PC-9 (cell line): ENCODE measurements at regions not wholly inside any gene's neighbourhood (a gene's known extent, or its start where the extent isn't known, plus 50 kb on each side); places are given as distances from the start of the nearest gene placed in this dataset.

Experiments
- BruUV-seq: library from RNA; stranded (reverse); fragments of 400-500 nt; replicated peaks from 2 replicates; lab custom pipeline; 2021; lab: Mats Ljungman, UMichigan
- CTCF ChIA-PET: fragments of 300-600 bp; sonication (Branson Sonifier 250); formaldehyde crosslinking; loops from one replicate; lab custom pipeline; 2022; ENCODE audit warnings: antibody characterized with exemption; lab: Charles Lee
- POLR2A ChIA-PET: fragments of 300-600 bp; sonication (Branson Sonifier 250); formaldehyde crosslinking; loops from one replicate; lab custom pipeline; 2022; ENCODE audit warnings: antibody characterized with exemption; ENCODE audit not compliant: unreplicated experiment; lab: Charles Lee
- DNase-seq, 2 experiments: peaks; one replicate each; pipeline versions ENCODE4 v3.0.0 to v3.0.0-alpha.2; 2015 to 2022; ENCODE audit warnings: mixed read lengths in 1 of 2
- H2AFZ ChIP-seq: fragments of 200-600 bp; sonication (generic); 2 replicates; pipeline ENCODE4 v1.8.1; 2017; ENCODE audit warnings: antibody characterized with exemption
- H3F3A ChIP-seq: fragments of 200-600 bp; sonication (generic); 2 replicates; pipeline ENCODE4 v1.8.1; 2017; ENCODE audit warnings: antibody characterized with exemption, mild to moderate bottlenecking, low read depth; ENCODE audit not compliant: insufficient read depth
- H3K27ac ChIP-seq: fragments of 200-600 bp; sonication (generic); 2 replicates; pipeline ENCODE4 v1.6.1; 2016; ENCODE audit warnings: mixed run types
- H3K27me3 ChIP-seq: fragments of 200-600 bp; sonication (generic); 2 replicates; pipeline ENCODE4 v1.6.1; 2016; ENCODE audit warnings: low read depth, mixed run types; ENCODE audit not compliant: insufficient read depth
- H3K36me3 ChIP-seq: fragments of 200-600 bp; sonication (generic); 2 replicates; pipeline ENCODE4 v1.6.1; 2016; ENCODE audit warnings: low read depth, mixed run types
- H3K4me1 ChIP-seq: fragments of 200-600 bp; sonication (generic); replicated peaks from 2 replicates; pipeline ENCODE4 v1.6.1; 2016; ENCODE audit warnings: mixed run types; ENCODE audit not compliant: insufficient read depth
- H3K4me2 ChIP-seq: fragments of 200-600 bp; sonication (generic); 2 replicates; pipeline ENCODE4 v1.6.1; 2017; ENCODE audit warnings: mixed run types
- H3K4me3 ChIP-seq: fragments of 200-600 bp; sonication (generic); 2 replicates; pipeline ENCODE4 v1.6.1; 2016; ENCODE audit warnings: mixed run types
- H3K79me2 ChIP-seq: fragments of 200-600 bp; sonication (generic); 2 replicates; pipeline ENCODE4 v1.6.1; 2017; ENCODE audit warnings: low read depth, mixed run types
- H3K9me2 ChIP-seq: fragments of 200-600 bp; sonication (generic); 2 replicates; pipeline ENCODE4 v1.8.1; 2017; ENCODE audit warnings: mild to moderate bottlenecking; ENCODE audit not compliant: insufficient read depth
- H3K9me3 ChIP-seq: fragments of 200-600 bp; sonication (generic); 2 replicates; pipeline ENCODE4 v1.8.1; 2016; ENCODE audit warnings: low read depth; ENCODE audit not compliant: insufficient read depth
- H4K20me1 ChIP-seq: fragments of 200-600 bp; sonication (generic); 2 replicates; pipeline ENCODE4 v1.8.1; 2017; ENCODE audit not compliant: insufficient read depth
- CTCF ChIP-seq: fragments of 200-600 bp; sonication (generic); conservative IDR thresholded peaks from 2 replicates; pipeline ENCODE4 v1.6.1; 2017; ENCODE audit warnings: mixed run types, antibody characterized with exemption, mild to moderate bottlenecking, moderate library complexity
- EZH2 ChIP-seq: fragments of 200-600 bp; sonication (generic); IDR thresholded peaks from 2 replicates; pipeline ENCODE4 v1.8.0; 2017; ENCODE audit warnings: antibody characterized with exemption, low read depth
- intact Hi-C: fragments of 100-400 bp; cut with micrococcal nuclease; formaldehyde crosslinking; loops from one replicate; pipeline ENCODE4 v1.10.0; 2022; ENCODE audit not compliant: unreplicated experiment

DNA sequence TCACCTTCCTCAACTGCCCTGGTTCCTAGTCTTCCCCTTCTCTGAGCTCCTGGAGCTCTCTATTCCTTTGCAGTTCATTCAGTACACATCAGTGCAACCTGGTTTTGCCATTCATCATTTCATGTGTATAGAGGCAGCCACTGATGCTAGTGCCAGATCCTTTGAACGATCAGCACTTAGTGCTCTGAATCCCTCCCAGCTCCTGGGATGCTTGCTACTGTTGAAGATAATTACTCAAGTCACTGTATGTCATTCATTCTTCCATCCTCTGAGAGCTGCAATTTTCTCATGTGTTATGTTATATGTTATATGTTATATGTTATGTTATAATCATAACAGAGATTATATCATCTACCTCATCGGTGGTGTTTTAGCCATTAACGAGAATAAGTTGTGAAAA lies 98.5 kb upstream of the UXS1 start:
- Histone ChIP-seq H2AFZ (no peak overlapping the region), H3K4me3 (no peak overlapping the region), H3K79me2 (no peaks in the 10 kb centered on the region), H4K20me1 (no peaks in the 10 kb centered on the region), H3K4me2 (no peak overlapping the region), H3K9me3 (no peaks in the 10 kb centered on the region), H3K27ac (no peak overlapping the region), H3K9me2 (no peaks in the 10 kb centered on the region), H3F3A (no peaks in the 10 kb centered on the region), H3K27me3 (peaks cover 45% of the 10 kb centered on the region), H3K36me3 (no peaks in the 10 kb centered on the region), H3K4me1 (no peaks in the 10 kb centered on the region)
- BruUV-seq: no TSS peak
- intact Hi-C loops: no loop called here
- no peak for DNase-seq
- no peak for TF ChIP-seq EZH2
- TF ChIP-seq CTCF: no peak
- POLR2A ChIA-PET: no interaction called here
- CTCF ChIA-PET: no interaction called here

GRCh38 chr2:106288873-106289272 lies 94.8 kb upstream of the UXS1 start:
- H3K9me3 ChIP-seq: no peaks in the 10 kb centered on the region
- no peaks in the 10 kb centered on the region for H3F3A ChIP-seq
- DNase-seq: no peak
- H3K9me2 ChIP-seq: no peaks in the 10 kb centered on the region
- ChIA-PET CTCF (no interaction called here), POLR2A (interaction anchor here (0.6 kb wide), 1 partner anchor 290 kb away, joined by 3 read pairs; no protein-coding TSS in a partner anchor)
- no TSS peak for BruUV-seq
- no peaks in the 10 kb centered on the region for H3K4me1 ChIP-seq
- peaks cover 58% of the 10 kb centered on the region for H3K27me3 ChIP-seq
- intact Hi-C loops: no loop called here
- no peak overlapping the region for H3K4me2 ChIP-seq
- no peak overlapping the region for H2AFZ ChIP-seq
- no peak overlapping the region for H3K4me3 ChIP-seq
- no peaks in the 10 kb centered on the region for H3K79me2 ChIP-seq
- no peak overlapping the region for H3K27ac ChIP-seq
- H4K20me1 ChIP-seq: no peaks in the 10 kb centered on the region
- TF ChIP-seq EZH2 (no peak), CTCF (no peak)
- no peaks in the 10 kb centered on the region for H3K36me3 ChIP-seq

DNA sequence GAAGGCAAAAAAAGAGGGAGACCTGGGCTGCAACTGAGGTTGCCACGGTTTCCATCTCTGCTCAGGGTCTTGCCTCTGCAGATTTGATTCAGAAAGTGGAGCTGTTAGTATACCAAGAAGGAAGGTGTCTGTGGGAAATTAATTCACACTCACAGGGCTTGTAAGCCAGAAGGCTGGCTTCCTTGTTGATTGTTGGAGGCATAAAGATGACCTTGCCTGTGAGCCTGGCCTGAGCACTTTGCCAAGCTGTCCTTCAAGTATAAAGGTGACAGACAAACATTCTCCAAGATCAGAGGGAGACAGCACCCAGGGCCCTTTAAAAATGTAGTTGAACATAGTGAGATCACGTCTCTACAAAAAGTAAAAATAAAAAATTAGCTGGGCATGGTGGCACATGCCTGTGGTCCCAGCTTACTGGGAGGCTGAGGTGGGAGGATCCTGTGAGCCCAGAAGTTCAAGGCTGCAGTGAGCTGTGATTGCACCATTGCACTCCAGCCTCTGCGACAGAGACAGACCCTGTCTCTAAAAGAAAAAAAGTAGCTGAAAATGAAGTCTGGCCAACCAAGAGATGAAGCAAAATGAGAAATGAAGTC lies 91.2 kb upstream of the UXS1 start:
- no peak for DNase-seq
- Histone ChIP-seq H3K27ac (no peak overlapping the region), H3K79me2 (no peaks in the 10 kb centered on the region), H3K4me2 (no peak overlapping the region), H3K9me3 (no peaks in the 10 kb centered on the region), H2AFZ (no peak overlapping the region), H3K4me1 (no peaks in the 10 kb centered on the region), H3K36me3 (no peaks in the 10 kb centered on the region), H3K4me3 (no peak overlapping the region), H3K27me3 (peaks cover 72% of the 10 kb centered on the region), H3K9me2 (no peaks in the 10 kb centered on the region), H4K20me1 (no peaks in the 10 kb centered on the region), H3F3A (no peaks in the 10 kb centered on the region)
- POLR2A ChIA-PET: no interaction called here
- BruUV-seq: no TSS peak
- intact Hi-C loops: no loop called here
- TF ChIP-seq EZH2 (no peak), CTCF (no peak)
- CTCF ChIA-PET: no interaction called here
